SK-N-MC (cell line): ENCODE measurements at regions not wholly inside any gene's neighbourhood (a gene's known extent, or its start where the extent isn't known, plus 50 kb on each side); places are given as distances from the start of the nearest gene placed in this dataset.

Source experiments
- DNase-seq: peaks from one replicate; pipeline ENCODE4 v3.0.0-alpha.2; 2011; ENCODE audit warnings: low read depth, low spot score
- H3K27ac ChIP-seq: fragments of 200-600 bp; sonication (generic); 2 replicates; pipeline ENCODE4 v1.5.1; 2016; ENCODE audit warnings: mixed run types
- H3K36me3 ChIP-seq: fragments of 200-600 bp; sonication (generic); 2 replicates; pipeline ENCODE4 v1.6.1; 2017; ENCODE audit warnings: antibody characterized with exemption, low read length, mixed read lengths; ENCODE audit not compliant: insufficient read depth
- H3K4me3 ChIP-seq: fragments of 200-600 bp; sonication (generic); 2 replicates; pipeline ENCODE4 v1.5.1; 2016
- H3K9ac ChIP-seq: fragments of 200-600 bp; sonication (generic); 2 replicates; pipeline ENCODE4 v1.8.0; 2017; ENCODE audit warnings: mixed run types, mixed read lengths; ENCODE audit not compliant: insufficient read length
- H3K9me3 ChIP-seq: fragments of 200-600 bp; sonication (generic); 2 replicates; pipeline ENCODE4 v1.6.1; 2017; ENCODE audit warnings: low read depth, mild to moderate bottlenecking, antibody characterized with exemption, low read length, moderate library complexity, mixed read lengths
- EZH2 ChIP-seq: fragments of 200-600 bp; sonication (generic); IDR thresholded peaks from one replicate; pipeline ENCODE4 v1.6.1; 2017; ENCODE audit warnings: antibody characterized with exemption
- FOXP2 ChIP-seq: optimal IDR thresholded peaks from 2 replicates; pipeline ENCODE3; 2011; ENCODE audit warnings: mild to moderate bottlenecking, moderate library complexity; ENCODE audit not compliant: insufficient read depth; ENCODE audit errors: extremely low read length, control extremely low read depth
- POLR2AphosphoS5 ChIP-seq: IDR thresholded peaks from 2 replicates; pipeline ENCODE4 v1.6.1; 2012; ENCODE audit warnings: mild to moderate bottlenecking, low read depth, low read length, borderline replicate concordance

DNA sequence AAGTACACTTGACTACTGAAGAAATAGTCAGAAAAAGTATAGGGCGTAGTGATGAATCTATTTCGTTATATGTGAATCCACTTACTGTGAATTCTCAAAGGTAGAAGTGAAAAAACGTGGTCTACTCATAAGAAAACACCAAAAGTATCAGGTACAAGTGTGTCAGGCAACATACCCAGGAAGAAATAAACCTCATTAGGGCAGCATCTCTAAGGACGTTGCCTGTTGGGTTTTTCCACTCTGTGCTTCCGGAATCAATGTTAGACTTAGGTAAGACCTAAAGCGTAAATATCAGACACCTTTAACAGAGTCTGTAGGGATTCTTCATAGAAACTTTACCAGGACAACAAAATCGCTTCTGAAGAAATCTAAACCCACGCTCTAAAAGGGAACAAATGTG lies 607.2 kb upstream of the EPHA7 start:
- H3K27ac ChIP-seq: no peak overlapping the region
- no peaks in the 10 kb centered on the region for H3K9me3 ChIP-seq
- no peak overlapping the region for H3K4me3 ChIP-seq
- DNase-seq: no peak
- TF ChIP-seq POLR2AphosphoS5 (no peak), FOXP2 (no peak), EZH2 (no peak)
- H3K9ac ChIP-seq: no peak overlapping the region
- no peaks in the 10 kb centered on the region for H3K36me3 ChIP-seq

DNA sequence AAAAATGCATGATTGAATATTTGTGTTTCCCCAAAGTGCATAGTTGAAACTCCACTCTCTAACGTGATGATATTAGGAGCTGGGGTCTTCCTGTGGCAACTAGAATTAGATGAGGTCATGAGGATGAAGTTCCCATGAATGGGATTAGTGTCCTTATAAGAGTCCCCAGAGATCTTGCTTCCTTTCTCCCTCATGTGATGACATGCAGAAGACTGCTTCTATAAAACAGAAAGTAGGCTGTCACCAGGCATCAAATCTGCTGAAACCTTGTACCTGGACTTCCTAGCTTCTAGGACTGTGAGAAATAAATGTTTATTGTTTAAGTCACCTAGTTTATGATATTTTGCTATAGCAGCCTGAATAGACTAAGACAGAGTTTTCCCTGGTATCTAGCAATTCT lies 586.5 kb upstream of the EPHA7 start:
- Histone ChIP-seq H3K9me3 (no peaks in the 10 kb centered on the region), H3K9ac (no peak overlapping the region), H3K4me3 (no peak overlapping the region), H3K36me3 (no peaks in the 10 kb centered on the region), H3K27ac (no peak overlapping the region)
- TF ChIP-seq POLR2AphosphoS5 (no peak), EZH2 (no peak), FOXP2 (no peak)
- no peak for DNase-seq

DNA sequence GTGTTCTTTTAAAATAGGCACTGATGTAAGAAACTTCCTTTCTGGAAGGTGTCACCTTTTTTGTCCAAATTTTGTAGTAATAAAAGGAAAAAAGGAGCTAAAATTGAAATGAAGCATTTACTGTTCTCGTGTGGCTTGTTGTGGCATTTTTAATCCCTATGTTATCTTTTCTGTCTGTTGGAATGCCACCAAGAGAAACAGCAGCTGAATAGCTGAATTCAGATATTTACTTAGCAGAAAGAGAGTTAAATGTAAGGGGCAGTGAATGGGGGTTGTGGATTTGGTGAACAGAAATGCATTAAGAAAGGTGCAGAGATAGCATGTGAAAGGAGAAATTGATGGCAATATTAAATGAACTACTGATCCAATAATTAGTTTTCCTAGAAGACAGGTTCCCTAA lies 573.6 kb upstream of the EPHA7 start:
- Histone ChIP-seq H3K9ac (no peak overlapping the region), H3K4me3 (no peak overlapping the region), H3K36me3 (no peaks in the 10 kb centered on the region), H3K9me3 (no peaks in the 10 kb centered on the region), H3K27ac (no peak overlapping the region)
- no peak for DNase-seq
- TF ChIP-seq EZH2: no peak
- no peak for TF ChIP-seq POLR2AphosphoS5
- TF ChIP-seq FOXP2: no peak

DNA sequence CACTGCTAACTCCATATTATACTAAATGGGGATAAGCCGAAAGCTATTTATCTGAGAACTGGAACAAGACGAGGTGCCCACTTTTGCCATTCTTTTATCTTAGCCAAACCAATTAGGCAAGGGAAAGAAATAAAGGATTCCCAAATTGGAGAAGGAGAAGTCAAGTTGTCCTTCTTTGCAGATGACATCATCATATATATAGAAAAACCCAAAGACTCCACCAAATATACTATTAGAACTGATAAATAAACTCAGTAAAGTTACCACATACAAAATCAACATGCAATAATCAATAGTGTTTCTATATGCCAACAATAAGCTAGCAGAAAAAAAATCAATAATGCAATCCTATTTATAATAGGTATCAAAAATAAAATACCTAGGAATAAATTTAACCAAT lies 570.3 kb upstream of the EPHA7 start:
- Histone ChIP-seq H3K27ac (no peak overlapping the region), H3K36me3 (no peaks in the 10 kb centered on the region), H3K4me3 (no peak overlapping the region), H3K9me3 (no peaks in the 10 kb centered on the region), H3K9ac (no peak overlapping the region)
- TF ChIP-seq POLR2AphosphoS5: no peak
- no peak for TF ChIP-seq EZH2
- TF ChIP-seq FOXP2: no peak
- no peak for DNase-seq

DNA sequence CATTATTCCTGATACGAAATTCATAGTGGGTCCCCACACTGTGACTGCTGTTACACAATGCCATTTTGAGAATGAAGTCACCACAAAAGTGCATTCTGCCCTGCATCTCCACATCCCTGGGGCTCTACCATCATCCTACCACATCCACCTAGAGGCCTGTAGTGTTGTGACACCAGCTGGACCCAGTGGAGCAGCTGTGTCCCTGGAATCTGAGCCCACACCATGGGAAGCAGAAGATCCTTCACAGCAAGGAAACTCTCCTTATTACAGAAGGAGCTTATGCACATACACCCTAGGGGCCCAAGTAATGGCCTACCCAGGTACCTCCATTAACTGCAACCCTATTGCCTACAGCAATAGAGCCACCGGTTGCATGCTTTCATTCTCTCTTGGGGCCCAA lies 566.6 kb upstream of the EPHA7 start:
- TF ChIP-seq FOXP2 (no peak), EZH2 (no peak), POLR2AphosphoS5 (no peak)
- no peak for DNase-seq
- H3K9ac ChIP-seq: no peak overlapping the region
- no peak overlapping the region for H3K27ac ChIP-seq
- no peak overlapping the region for H3K4me3 ChIP-seq
- no peaks in the 10 kb centered on the region for H3K9me3 ChIP-seq
- H3K36me3 ChIP-seq: no peaks in the 10 kb centered on the region

DNA sequence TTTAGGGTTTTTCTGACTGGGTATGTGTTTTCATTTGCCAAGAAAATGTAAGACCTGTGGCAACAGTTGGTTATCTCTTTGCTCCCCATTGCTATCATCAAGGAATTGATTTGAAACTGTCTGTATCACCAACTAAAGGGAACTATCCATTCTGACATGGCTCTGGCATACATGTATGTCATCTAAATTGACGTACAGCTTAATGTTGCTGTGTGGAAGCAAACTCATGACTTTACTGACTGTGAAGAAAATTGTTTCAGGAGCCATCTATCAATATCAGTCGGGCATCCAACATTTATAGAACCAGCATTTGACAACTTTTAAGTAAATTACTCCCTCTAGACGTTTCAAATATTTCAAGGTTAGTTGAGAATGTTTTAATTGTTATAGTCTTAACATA lies 555.8 kb upstream of the EPHA7 start:
- Histone ChIP-seq H3K27ac (no peak overlapping the region), H3K4me3 (no peak overlapping the region), H3K36me3 (no peaks in the 10 kb centered on the region), H3K9me3 (no peaks in the 10 kb centered on the region), H3K9ac (no peak overlapping the region)
- no peak for DNase-seq
- TF ChIP-seq EZH2 (no peak), FOXP2 (no peak), POLR2AphosphoS5 (no peak)

DNA sequence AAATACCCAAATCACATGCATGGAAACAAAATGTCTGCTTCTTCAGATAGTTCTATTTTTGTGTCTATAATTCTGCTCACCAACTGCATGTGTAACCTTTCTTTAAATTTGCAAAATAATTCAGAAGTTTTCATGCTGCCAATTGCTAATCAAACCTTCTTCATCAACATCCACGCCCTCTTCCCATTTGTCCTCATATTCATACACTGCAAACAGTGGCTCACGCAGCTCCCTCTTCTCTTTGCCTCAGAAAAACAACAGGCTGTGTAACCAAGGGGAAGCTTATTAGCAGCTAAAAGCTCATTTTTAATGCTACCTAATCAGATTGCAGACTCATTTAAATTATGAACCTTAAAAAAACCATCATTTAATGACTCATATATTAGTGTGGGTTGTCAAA lies 555.0 kb upstream of the EPHA7 start:
- DNase-seq: no peak
- H3K9me3 ChIP-seq: no peaks in the 10 kb centered on the region
- no peak overlapping the region for H3K27ac ChIP-seq
- no peak overlapping the region for H3K4me3 ChIP-seq
- TF ChIP-seq POLR2AphosphoS5 (no peak), EZH2 (no peak), FOXP2 (no peak)
- H3K36me3 ChIP-seq: no peaks in the 10 kb centered on the region
- H3K9ac ChIP-seq: no peak overlapping the region

DNA sequence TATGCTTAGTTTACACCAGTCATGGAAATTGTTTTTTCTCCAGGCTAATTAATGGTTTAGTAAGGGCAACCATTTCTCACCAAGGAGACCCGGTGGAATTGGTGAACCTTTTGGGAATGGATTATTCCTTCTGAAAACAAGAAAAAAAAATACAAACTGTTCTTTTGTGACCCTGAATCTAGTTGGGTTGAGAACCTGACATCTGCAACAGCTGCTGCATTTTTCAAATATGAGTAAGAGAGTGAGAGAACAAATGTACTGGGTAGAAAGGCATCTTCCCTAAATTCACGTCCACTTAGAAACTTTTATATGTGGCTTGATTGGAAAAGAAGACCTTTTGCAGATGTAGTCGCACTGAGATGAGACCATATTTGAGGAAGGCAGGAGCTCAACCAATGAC lies 553.4 kb upstream of the EPHA7 start:
- H3K36me3 ChIP-seq: no peaks in the 10 kb centered on the region
- TF ChIP-seq POLR2AphosphoS5 (no peak), EZH2 (no peak), FOXP2 (no peak)
- no peak for DNase-seq
- H3K9ac ChIP-seq: no peak overlapping the region
- H3K27ac ChIP-seq: no peak overlapping the region
- H3K4me3 ChIP-seq: no peak overlapping the region
- no peaks in the 10 kb centered on the region for H3K9me3 ChIP-seq

DNA sequence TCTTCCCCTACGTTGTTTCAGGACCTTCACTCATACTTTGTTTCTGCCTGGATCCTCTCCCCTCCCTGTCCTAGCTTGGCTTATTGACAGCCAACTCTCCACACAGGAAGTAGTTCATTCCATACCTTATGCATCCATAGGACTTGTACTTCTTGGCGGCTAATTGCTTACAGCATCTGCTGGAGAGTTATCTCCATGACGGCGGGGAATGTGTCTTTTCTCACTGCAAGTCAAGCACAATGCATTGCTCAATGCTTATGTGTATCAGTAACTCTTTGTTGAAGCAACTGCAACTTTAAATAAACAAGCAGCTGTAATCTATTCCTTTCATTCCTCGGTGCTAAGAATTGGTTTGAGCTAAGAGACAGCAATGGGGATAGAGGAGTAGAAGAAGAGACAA lies 551.3 kb upstream of the EPHA7 start:
- Histone ChIP-seq H3K4me3 (no peak overlapping the region), H3K27ac (no peak overlapping the region), H3K9me3 (no peaks in the 10 kb centered on the region), H3K36me3 (no peaks in the 10 kb centered on the region), H3K9ac (no peak overlapping the region)
- TF ChIP-seq FOXP2: no peak
- no peak for TF ChIP-seq POLR2AphosphoS5
- TF ChIP-seq EZH2: no peak
- no peak for DNase-seq
